Inferior parietal cortex (tissue), 1 donor: ENCODE measurements at regions not wholly inside any gene's neighbourhood (a gene's known extent, or its start where the extent isn't known, plus 50 kb on each side); places are given as distances from the start of the nearest gene placed in this dataset.

Source experiments
- DNase-seq: peaks from one replicate; pipeline ENCODE4 v3.0.0-alpha.2; 2016; ENCODE audit errors: extremely low spot score

- DNase-seq: no peak
Observed at GRCh38 chr18:40447820-40448219, 1507.2 kb upstream of the PIK3C3 start.

- no peak for DNase-seq
Observed at GRCh38 chr18:40440088-40440487, 1514.9 kb upstream of the PIK3C3 start.

DNA sequence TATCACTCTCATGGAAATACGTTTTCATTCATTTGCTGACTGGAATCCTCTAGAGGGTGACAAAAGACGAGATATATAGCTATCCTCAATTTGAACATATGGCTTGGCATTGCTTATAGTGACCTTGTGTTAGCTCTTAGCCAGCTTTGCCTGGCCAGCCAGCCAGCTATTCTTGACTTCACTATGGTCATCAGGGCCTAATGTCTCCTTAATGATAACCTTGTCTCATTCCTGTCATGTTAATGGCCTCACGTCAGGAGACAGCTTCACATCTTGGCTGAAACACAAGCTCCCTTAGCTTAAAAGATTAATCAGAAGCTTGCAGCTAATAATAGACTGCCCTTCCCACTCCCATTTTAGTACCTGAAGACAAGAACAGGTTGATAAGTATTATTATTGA is 1517.5 kb upstream of the PIK3C3 start:
- no peak for DNase-seq

DNA sequence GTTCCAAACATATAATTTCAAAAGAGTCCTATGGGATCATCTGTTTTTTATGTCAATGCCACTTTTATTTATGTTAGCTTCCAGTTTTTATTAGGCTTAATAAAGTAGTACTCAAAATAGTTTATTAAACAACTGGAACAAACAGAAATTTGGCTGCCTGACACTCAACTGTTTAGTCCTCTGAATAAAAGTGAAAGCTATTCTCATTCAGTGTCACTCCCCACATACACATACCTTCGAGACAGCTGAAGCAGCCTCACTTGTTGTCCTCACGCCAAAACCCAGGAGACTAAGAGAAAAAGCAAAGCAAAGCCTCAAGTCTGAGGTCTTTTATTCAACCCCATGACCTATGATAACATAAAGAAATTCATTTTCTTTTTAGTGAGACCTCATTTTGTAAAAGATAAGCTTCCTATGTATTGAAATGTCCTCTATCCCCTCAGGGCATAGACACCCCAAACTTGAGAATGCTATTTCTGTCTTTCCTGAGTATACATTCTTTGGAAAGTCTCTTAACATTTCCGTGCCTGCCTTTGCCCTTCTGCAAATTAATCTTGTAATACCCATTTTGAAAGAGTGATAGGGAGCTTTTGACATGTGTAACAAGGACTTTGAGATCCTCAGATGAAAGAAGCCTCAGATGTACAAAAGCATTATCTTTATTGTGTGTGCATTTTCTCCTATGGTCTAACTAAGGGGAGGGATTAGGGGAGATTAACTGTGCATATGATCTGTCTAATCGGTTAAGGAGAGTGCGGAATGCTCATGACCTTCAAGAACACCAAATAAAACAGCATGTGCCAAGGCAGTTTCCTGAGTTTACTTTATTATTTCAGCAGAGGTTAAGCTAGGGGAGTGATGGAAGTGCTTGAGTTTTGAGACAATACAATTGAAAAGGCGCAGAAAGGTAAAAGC is 1523.7 kb upstream of the PIK3C3 start:
- DNase-seq: no peak

GRCh38 chr18:40423291-40423690 is 1531.7 kb upstream of the PIK3C3 start:
- no peak for DNase-seq

DNA sequence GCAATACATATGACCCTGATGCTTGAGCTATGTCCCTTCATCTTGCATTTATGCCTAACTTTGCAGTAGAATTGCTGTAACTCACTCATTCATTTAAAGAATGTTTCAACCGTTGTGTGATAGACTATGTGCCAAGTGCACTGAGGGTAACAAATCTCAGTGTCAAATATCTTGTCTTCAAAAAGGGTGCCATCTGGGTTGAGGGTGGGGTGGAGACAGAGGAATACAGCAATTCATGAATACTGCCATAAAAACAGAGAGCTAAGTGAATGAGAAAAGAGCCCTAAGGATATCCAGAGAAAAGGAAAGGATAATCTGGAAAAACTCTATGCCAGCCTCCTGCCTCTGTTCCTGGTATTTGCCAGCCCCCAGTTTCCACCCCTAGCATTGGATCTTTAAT is 1534.4 kb upstream of the PIK3C3 start:
- DNase-seq: no peak

DNA sequence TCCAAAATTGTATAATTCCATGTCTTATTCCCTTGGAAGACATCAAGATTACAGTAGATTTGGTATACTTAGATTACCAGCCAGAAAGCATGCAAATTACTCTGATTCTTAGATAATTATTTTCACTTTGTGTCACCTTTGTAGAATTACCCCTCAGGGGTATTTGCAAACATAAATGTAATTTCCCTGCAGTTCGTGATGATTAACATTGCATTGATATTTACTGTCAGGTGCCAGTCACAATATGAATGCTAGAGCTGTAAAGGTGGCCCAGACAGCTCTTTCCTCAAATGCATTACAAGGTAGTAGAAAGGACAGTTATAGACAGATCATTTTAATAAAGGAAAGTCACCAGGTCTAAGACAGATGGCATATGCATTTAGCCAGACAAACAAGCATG is 1537.5 kb upstream of the PIK3C3 start:
- no peak for DNase-seq

- DNase-seq: no peak
Observed at GRCh38 chr18:40415821-40416220, 1539.2 kb upstream of the PIK3C3 start.

DNA sequence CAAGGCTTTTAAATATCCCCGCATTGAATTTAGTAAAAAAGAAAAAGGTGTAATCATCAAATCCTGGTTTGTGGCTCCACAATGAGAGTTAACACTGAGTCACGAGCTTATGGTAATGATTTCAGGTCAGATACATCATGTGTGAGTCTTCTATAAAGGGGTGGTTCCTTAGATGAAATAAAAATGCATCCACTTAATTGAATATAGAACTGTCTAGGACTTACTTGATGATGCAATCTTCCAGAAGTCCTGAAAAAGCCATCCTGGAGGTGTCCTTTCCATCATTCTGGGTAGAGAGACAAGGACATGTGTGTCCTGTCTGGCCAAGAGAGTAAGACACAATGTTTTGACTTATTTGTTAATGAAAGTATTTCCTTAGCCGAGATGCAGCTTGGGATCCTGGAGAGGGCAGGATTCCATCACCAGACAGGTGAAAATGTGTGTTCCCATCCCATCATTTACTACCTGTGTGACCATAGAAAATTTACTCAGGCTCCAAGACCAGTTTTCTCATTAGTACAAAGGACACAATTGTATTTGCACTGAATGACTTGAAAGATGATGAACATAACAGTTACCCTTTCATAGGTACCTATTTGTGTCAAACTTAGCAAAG is 1539.8 kb upstream of the PIK3C3 start:
- DNase-seq: no peak

GRCh38 chr18:40414155-40414754 is 1540.8 kb upstream of the PIK3C3 start:
- no peak for DNase-seq

GRCh38 chr18:40413160-40413559 is 1541.9 kb upstream of the PIK3C3 start:
- peak; percentile 65 for DNase-seq

DNA sequence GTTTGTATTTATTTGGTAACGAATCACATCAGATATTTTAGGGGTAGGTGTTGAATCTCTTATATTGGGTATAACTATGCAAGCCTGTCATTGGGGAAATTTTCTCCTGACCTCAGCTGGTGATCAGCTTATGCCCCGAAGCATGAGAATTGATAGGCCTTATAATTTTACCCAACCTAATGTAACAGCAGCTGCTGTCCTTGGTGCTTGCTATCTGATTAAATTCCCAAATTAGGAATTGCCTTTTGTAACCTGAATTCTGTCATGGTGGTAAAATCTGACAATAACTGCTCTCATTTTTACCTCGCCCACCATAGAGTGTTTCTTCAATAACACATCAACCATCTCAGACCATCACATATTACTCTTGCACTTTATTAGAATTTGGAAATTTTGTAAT is 1542.6 kb upstream of the PIK3C3 start:
- DNase-seq: no peak

- DNase-seq: peak; percentile 34
Observed at GRCh38 chr18:40407909-40408308, 1547.1 kb upstream of the PIK3C3 start.

DNA sequence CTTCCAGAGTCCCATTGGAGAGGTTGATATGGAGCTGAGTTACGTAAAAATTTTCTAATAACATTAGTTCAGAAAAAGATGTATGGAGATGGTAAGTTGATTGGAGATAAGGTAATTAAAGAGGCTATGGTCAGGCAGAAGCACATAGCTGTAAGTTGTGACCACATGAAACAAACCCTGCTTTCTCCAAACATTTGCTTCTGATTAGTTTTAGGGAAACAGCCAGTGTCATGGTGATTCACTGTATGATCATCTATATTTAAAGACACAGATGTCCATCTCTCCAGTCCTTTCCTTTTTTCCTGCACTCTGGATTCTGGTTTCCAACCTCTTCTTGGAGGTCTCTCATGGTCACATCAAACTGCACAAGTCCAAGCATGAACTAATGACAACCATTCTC is 1550.8 kb upstream of the PIK3C3 start:
- DNase-seq: no peak

- DNase-seq: no peak
Observed at GRCh38 chr18:40402052-40402451, 1553.0 kb upstream of the PIK3C3 start.

GRCh38 chr18:40388121-40388520 is 1566.9 kb upstream of the PIK3C3 start:
- DNase-seq: no peak

- no peak for DNase-seq
Observed at GRCh38 chr18:40387130-40387787, 1567.8 kb upstream of the PIK3C3 start.

GRCh38 chr18:40382197-40382596 is 1572.8 kb upstream of the PIK3C3 start:
- DNase-seq: no peak

DNA sequence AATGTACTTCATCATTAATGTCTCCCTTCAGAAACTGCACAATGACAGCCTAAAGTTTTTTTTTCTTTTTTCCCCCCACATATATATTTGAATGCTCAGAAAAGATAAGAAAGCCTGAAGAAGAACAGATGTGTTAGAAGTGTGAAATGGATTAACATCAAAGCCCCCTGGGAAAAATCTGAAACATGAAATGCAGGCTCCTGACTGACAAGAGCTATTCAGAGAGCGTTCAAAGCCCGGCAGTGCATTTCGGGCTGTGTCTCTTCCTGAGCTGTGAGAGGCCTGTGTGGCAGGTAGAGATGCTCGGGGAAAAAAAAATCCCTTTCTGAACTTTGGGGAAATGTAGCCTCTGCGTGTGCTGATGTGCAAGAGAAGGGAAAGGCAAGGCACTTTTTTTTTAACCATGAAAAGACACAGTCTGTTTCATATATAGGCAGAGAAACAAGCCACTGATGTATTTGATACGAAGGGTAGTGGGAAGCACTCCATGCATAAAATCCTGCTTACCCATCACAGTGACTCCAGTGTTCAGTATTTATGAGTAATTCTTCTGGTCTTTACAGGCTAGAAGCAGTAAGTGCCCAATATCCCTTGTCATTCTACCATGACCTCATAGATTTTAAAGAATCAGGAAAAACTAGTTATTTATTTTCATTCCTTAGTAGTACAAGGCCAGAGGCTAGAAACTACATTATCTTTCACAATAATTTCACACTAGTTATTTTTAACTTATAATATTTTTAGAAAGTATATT is 1574.2 kb upstream of the PIK3C3 start:
- DNase-seq: no peak

DNA sequence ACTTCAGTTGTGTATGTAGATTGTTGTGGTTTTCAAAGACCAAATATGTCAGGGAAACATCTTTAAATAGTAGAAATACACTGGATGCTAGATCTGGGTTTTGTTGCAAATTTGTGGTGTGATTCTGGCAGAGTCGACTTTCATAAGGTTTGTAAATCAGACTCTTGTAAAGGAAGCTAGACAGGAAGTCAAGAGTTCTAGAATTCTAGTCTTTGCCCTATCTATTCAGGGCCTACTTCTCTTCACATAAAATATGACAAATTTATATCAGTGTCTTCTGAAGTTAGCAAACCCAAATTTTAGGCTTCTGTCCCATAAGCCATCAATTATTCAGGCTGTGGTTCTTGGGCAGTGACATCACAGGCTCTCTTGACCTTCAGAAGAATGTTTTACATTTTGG is 1579.2 kb upstream of the PIK3C3 start:
- no peak for DNase-seq

- DNase-seq: no peak
Observed at GRCh38 chr18:40371673-40372072, 1583.4 kb upstream of the PIK3C3 start.

DNA sequence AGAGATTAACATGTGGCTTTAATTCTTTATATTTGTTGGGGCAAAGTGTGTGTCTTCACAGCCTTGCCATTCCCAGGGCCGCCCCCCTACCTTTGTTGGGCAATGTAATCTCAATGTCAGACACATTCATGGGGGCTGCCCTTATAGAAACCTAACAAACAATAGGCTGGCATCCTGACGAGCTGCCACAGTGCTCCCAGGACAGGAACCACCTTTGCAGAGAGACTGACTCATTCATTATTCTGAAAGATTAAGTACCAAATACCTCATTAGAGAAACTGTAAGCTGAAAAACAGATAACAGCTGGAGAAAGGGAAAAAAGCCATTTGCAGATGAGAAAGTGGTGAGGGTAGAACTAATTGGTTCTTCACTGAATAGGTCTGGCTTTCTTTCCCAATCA is 1587.5 kb upstream of the PIK3C3 start:
- no peak for DNase-seq
